DND-41 (cell line): ENCODE measurements at regions not wholly inside any gene's neighbourhood (a gene's known extent, or its start where the extent isn't known, plus 50 kb on each side); places are given as distances from the start of the nearest gene placed in this dataset.

ENCODE experiments used
- ATAC-seq: fragments of 200-7000 bp; cut with Tn5 transposase; 3 replicates; pipeline ENCODE4 v1.9.1; 2021; ENCODE audit warnings: low read depth; ENCODE audit not compliant: insufficient read depth
- DNase-seq: peaks from one replicate; pipeline ENCODE4 v3.0.0-alpha.2; 2020
- H2AFZ ChIP-seq: 2 replicates; pipeline ENCODE4 v1.6.0; 2012; ENCODE audit warnings: low read depth, low read length
- H3K27ac ChIP-seq: 2 replicates; pipeline ENCODE4 v1.5.1; 2012; ENCODE audit warnings: low read length, inconsistent platforms
- H3K27me3 ChIP-seq: fragments of 200-600 bp; sonication (generic); 2 replicates; pipeline ENCODE4 v1.6.0; 2012; ENCODE audit warnings: low read length, mild to moderate bottlenecking, inconsistent platforms; ENCODE audit not compliant: insufficient read depth, poor library complexity
- H3K36me3 ChIP-seq: 2 replicates; pipeline ENCODE4 v1.5.1; 2012; ENCODE audit warnings: low read length, inconsistent platforms; ENCODE audit not compliant: insufficient read depth
- H3K4me1 ChIP-seq: 2 replicates; pipeline ENCODE4 v1.5.1; 2012; ENCODE audit warnings: mild to moderate bottlenecking, low read length; ENCODE audit not compliant: insufficient read depth
- H3K4me2 ChIP-seq: 2 replicates; pipeline ENCODE4 v1.6.0; 2012; ENCODE audit warnings: mild to moderate bottlenecking, moderate library complexity, low read length, inconsistent platforms; ENCODE audit not compliant: insufficient read depth
- H3K4me3 ChIP-seq, 2 experiments: fragments of 200-600 bp in 1 of 2; shearing (Covaris generic) in 1 of 2; 2 replicates each; pipeline ENCODE4 v1.5.1; 2012 to 2016; ENCODE audit warnings: inconsistent platforms in 2 of 2, low read length in 2 of 2, mild to moderate bottlenecking in 2 of 2, low read depth in 1 of 2, moderate library complexity in 1 of 2
- H3K79me2 ChIP-seq: 2 replicates; pipeline ENCODE4 v1.6.0; 2012; ENCODE audit warnings: low read length, inconsistent platforms; ENCODE audit not compliant: insufficient read depth
- H3K9ac ChIP-seq: 2 replicates; pipeline ENCODE4 v1.6.0; 2012; ENCODE audit warnings: low read depth, mild to moderate bottlenecking, inconsistent platforms, low read length, moderate library complexity
- H3K9me3 ChIP-seq: 2 replicates; pipeline ENCODE4 v1.5.1; 2012; ENCODE audit warnings: low read length, moderate library complexity, mild to moderate bottlenecking, inconsistent platforms; ENCODE audit not compliant: insufficient read depth, severe bottlenecking
- H4K20me1 ChIP-seq: 2 replicates; pipeline ENCODE4 v1.6.0; 2012; ENCODE audit warnings: low read length; ENCODE audit not compliant: insufficient read depth
- CTCF ChIP-seq: IDR thresholded peaks from 2 replicates; pipeline ENCODE4 v1.5.1; 2012; ENCODE audit warnings: borderline replicate concordance, low read length, moderate library complexity, mild to moderate bottlenecking; ENCODE audit not compliant: poor library complexity, severe bottlenecking; ENCODE audit errors: extremely low read depth
- EZH2 ChIP-seq: IDR thresholded peaks from 3 replicates; pipeline ENCODE4 v1.6.1; 2012; ENCODE audit warnings: borderline replicate concordance, low read depth, mild to moderate bottlenecking, moderate library complexity, low read length, inconsistent platforms; ENCODE audit not compliant: severe bottlenecking

GRCh38 chr1:228833911-228834688 is 98.8 kb downstream of the RHOU start:
- H4K20me1 ChIP-seq, result no peaks in the 10 kb centered on the region
- DNase-seq (no peak), ATAC-seq (no peak)
- H3K27me3 ChIP-seq, result no peaks in the 10 kb centered on the region
- TF ChIP-seq EZH2 (no peak), CTCF (no peak)
- H3K27ac ChIP-seq, result no peak overlapping the region
- H3K9me3 ChIP-seq, result no peaks in the 10 kb centered on the region
- no peak overlapping the region for H3K4me3 ChIP-seq
- H3K4me1 ChIP-seq, result no peaks in the 10 kb centered on the region
- H3K9ac ChIP-seq, result no peak overlapping the region
- no peak overlapping the region for H2AFZ ChIP-seq
- H3K4me2 ChIP-seq, result no peak overlapping the region
- no peaks in the 10 kb centered on the region for H3K36me3 ChIP-seq
- no peaks in the 10 kb centered on the region for H3K79me2 ChIP-seq

- H3K9me3 ChIP-seq, result no peaks in the 10 kb centered on the region
- TF ChIP-seq CTCF, result no peak
- ATAC-seq (no peak), DNase-seq (no peak)
- no peaks in the 10 kb centered on the region for H3K4me1 ChIP-seq
- H4K20me1 ChIP-seq, result no peaks in the 10 kb centered on the region
- H3K79me2 ChIP-seq, result no peaks in the 10 kb centered on the region
- no peak overlapping the region for H3K4me2 ChIP-seq
- H3K36me3 ChIP-seq, result no peaks in the 10 kb centered on the region
- H2AFZ ChIP-seq, result no peak overlapping the region
- no peak overlapping the region for H3K4me3 ChIP-seq
- H3K27me3 ChIP-seq, result no peaks in the 10 kb centered on the region
- no peak overlapping the region for H3K27ac ChIP-seq
- no peak overlapping the region for H3K9ac ChIP-seq
Observed at GRCh38 chr1:228835456-228835855, 100.2 kb downstream of the RHOU start.

GRCh38 chr1:228835911-228836310 is 100.6 kb downstream of the RHOU start:
- Histone ChIP-seq H3K79me2 (no peaks in the 10 kb centered on the region), H3K4me3 (no peak overlapping the region), H3K4me1 (no peaks in the 10 kb centered on the region), H3K36me3 (no peaks in the 10 kb centered on the region), H3K27me3 (no peaks in the 10 kb centered on the region), H2AFZ (no peak overlapping the region), H3K9me3 (no peaks in the 10 kb centered on the region), H3K27ac (no peak overlapping the region), H3K9ac (no peak overlapping the region), H4K20me1 (no peaks in the 10 kb centered on the region), H3K4me2 (no peak overlapping the region)
- ATAC-seq (no peak), DNase-seq (no peak)
- TF ChIP-seq CTCF (no peak), EZH2 (no peak)

GRCh38 chr1:228836427-228836826 is 101.1 kb downstream of the RHOU start:
- TF ChIP-seq CTCF (no peak), EZH2 (no peak)

More at GRCh38 chr1:228836427-228836826, 101.1 kb downstream of the RHOU start:
- Histone ChIP-seq H3K9me3 (no peaks in the 10 kb centered on the region), H3K27me3 (no peaks in the 10 kb centered on the region), H3K27ac (no peak overlapping the region), H4K20me1 (no peaks in the 10 kb centered on the region), H3K9ac (no peak overlapping the region), H3K4me2 (no peak overlapping the region), H3K79me2 (no peaks in the 10 kb centered on the region), H3K36me3 (no peaks in the 10 kb centered on the region), H2AFZ (no peak overlapping the region), H3K4me1 (no peaks in the 10 kb centered on the region), H3K4me3 (no peak overlapping the region)
- DNase-seq (no peak), ATAC-seq (no peak)
